ENCODE measurements at regions not wholly inside any gene's neighbourhood (a gene's known extent, or its start where the extent isn't known, plus 50 kb on each side); places are given as distances from the start of the nearest gene placed in this dataset.

DNA sequence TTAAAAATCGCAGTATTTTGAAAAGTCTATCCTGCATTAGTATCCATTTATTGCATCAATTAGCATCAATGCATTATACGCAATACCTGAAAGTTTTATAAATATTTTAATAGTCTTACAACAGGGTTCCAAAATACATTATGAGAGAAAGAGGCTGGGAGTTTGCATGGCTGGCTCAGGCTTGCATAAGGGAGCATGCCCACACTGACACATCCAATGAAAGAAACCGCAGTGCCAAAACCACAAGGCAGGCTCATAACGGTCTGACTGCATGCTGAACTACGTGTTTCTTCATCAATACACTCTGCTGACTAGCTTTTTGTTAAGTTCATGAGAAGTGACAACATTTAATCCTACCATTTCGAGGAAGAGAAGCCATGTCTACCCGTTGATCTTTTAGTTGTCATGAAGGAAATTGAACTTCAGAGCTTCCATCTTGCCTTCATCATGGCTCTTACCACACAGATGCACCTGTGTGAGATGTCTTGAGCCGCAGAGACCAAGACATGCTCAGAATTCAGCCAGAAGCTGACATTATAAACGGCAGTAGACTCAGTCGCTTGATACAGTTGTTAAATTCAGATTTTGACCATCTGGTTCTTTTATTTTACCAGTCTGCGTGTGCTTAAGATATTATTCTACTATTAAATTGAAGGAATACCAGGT, 168.8 kb upstream of the FRG1 start:
- TF ChIP-seq, protein P1, sequence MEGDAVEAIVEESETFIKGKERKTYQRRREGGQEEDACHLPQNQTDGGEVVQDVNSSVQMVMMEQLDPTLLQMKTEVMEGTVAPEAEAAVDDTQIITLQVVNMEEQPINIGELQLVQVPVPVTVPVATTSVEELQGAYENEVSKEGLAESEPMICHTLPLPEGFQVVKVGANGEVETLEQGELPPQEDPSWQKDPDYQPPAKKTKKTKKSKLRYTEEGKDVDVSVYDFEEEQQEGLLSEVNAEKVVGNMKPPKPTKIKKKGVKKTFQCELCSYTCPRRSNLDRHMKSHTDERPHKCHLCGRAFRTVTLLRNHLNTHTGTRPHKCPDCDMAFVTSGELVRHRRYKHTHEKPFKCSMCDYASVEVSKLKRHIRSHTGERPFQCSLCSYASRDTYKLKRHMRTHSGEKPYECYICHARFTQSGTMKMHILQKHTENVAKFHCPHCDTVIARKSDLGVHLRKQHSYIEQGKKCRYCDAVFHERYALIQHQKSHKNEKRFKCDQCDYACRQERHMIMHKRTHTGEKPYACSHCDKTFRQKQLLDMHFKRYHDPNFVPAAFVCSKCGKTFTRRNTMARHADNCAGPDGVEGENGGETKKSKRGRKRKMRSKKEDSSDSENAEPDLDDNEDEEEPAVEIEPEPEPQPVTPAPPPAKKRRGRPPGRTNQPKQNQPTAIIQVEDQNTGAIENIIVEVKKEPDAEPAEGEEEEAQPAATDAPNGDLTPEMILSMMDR (IDR thresholded peaks at IDR 0.05) = no peak
- TF ChIP-seq POLR2A (IDR thresholded peaks at IDR 0.05) = no peak

Data from thyroid gland (tissue), 4 donors.